H1 (cell line): ENCODE measurements at regions not wholly inside any gene's neighbourhood (a gene's known extent, or its start where the extent isn't known, plus 50 kb on each side); places are given as distances from the start of the nearest gene placed in this dataset.

Experiments
- SIN3A ChIP-seq, 2 experiments: IDR thresholded peaks in 1 of 2; conservative IDR thresholded peaks in 1 of 2; 2 replicates each; pipeline ENCODE4 v1.6.1; 2011 to 2012; ENCODE audit warnings: low read length in 2 of 2, improper control_type of control experiment in 1 of 2, low read depth in 1 of 2, mild to moderate bottlenecking in 1 of 2

DNA sequence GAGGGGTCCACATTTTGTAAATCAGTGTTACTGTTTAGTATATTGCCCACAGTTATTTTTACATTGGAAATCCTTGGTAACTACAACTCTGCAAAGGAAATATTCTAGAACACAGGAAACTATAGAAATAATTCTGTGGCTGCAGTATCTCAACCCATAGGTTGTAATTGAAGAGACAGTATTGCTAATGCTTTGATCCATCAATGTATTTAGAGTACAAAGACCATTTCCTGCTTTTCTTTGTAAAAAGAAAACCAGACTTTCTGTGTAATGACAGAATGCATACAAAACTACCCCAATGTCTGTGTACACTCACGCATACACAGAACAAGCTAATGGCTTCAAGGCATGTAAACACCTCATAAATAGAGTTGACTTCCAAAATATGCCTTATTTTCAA is 622.1 kb upstream of the ARGLU1 start (continued):
- no peak for TF ChIP-seq SIN3A (conservative IDR thresholded peaks at IDR 0.05 in 1 of 2, IDR thresholded peaks at IDR 0.05 in 1 of 2; ENCODE audit: low read depth in 1 of 2, low read length in 2 of 2)
